Neural cell (in vitro differentiated cells): ENCODE measurements at regions not wholly inside any gene's neighbourhood (a gene's known extent, or its start where the extent isn't known, plus 50 kb on each side); places are given as distances from the start of the nearest gene placed in this dataset.

Source experiments
- CTCF ChIP-seq: fragments of 450-650 bp; IDR thresholded peaks from 2 replicates; pipeline ENCODE4 v1.5.1; 2014; ENCODE audit warnings: antibody characterized with exemption, mild to moderate bottlenecking, moderate library complexity; ENCODE audit not compliant: poor library complexity, severe bottlenecking
- EP300 ChIP-seq: fragments of 450-650 bp; conservative IDR thresholded peaks from 2 replicates; pipeline ENCODE4 v1.6.1; 2014; ENCODE audit warnings: antibody characterized with exemption, mild to moderate bottlenecking, moderate library complexity; ENCODE audit not compliant: poor library complexity, severe bottlenecking
- EZH2 ChIP-seq: fragments of 200-600, 300-800 bp; shearing (Covaris generic), sonication (generic); IDR thresholded peaks from 2 replicates; pipeline ENCODE4 v1.6.1; 2014; ENCODE audit warnings: antibody characterized with exemption, low read length, borderline replicate concordance, mild to moderate bottlenecking; ENCODE audit not compliant: insufficient read depth, poor library complexity, severe bottlenecking
- MXI1 ChIP-seq: fragments of 450-650 bp; conservative IDR thresholded peaks from 2 replicates; pipeline ENCODE4 v1.6.1; 2014; ENCODE audit warnings: antibody characterized with exemption, mild to moderate bottlenecking; ENCODE audit not compliant: poor library complexity, severe bottlenecking
- POLR2AphosphoS5 ChIP-seq: IDR thresholded peaks from 2 replicates; pipeline ENCODE4 v1.6.1; 2012
- RAD21 ChIP-seq: fragments of 450-650 bp; conservative IDR thresholded peaks from 2 replicates; pipeline ENCODE4 v1.6.1; 2014; ENCODE audit warnings: antibody characterized with exemption, mild to moderate bottlenecking, moderate library complexity
- REST ChIP-seq: IDR thresholded peaks from 2 replicates; pipeline ENCODE4 v1.6.1; 2012; ENCODE audit warnings: borderline replicate concordance
- SMC3 ChIP-seq: fragments of 450-650 bp; conservative IDR thresholded peaks from 2 replicates; pipeline ENCODE4 v1.6.1; 2014; ENCODE audit warnings: antibody characterized with exemption, mild to moderate bottlenecking, moderate library complexity; ENCODE audit not compliant: poor library complexity

GRCh38 chr1:218705391-218705790 is 360.3 kb downstream of the TGFB2 start:
- TF ChIP-seq CTCF (no peak), EZH2 (no peak), RAD21 (no peak), EP300 (no peak), REST (no peak), SMC3 (no peak), POLR2AphosphoS5 (no peak), MXI1 (no peak)
